HPDE6-E6E7 (cell line): ENCODE measurements at regions not wholly inside any gene's neighbourhood (a gene's known extent, or its start where the extent isn't known, plus 50 kb on each side); places are given as distances from the start of the nearest gene placed in this dataset.
A peak's percentile ranks its signal among the peaks of the same experiment; 100 is the strongest.
"Not testable (repeated sequence)": the region's sequence is repeated elsewhere in the genome, so short reads cannot be mapped to it uniquely, and the experiment has no call there.

Source experiments
- DNase-seq: peaks from one replicate; pipeline ENCODE4 v3.0.0; 2011; ENCODE audit warnings: missing footprints; ENCODE audit errors: extremely low spot score

DNA sequence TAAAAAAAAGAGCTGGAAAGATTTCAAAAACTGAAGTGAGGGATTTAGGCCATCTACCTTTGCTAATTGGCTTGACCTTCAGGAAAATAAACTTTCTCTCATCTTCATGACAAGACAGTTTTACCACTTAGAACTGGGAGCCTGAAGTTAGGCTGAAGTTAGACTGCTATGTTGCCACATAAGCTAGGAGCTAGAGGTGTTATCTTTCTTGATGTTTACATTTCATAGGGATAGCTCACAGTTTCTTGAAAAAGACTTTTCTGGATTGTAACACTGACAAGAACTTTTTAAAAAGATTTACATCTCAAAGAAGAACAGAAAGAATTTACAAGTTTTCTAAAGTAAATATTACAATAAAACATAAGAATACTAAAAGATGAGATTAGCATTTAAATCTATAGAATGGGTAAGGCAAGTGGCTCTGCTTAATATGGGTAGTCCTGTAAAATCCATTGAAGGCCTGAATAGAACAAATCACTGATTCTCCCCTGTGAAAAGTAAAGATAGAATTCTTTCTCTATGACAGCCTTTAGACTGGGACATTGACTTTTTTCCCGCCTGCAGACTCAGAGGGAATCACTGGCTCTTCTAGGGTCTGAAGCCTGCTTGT is 1665.4 kb upstream of the CDH9 start:
- DNase-seq = no peak

DNA sequence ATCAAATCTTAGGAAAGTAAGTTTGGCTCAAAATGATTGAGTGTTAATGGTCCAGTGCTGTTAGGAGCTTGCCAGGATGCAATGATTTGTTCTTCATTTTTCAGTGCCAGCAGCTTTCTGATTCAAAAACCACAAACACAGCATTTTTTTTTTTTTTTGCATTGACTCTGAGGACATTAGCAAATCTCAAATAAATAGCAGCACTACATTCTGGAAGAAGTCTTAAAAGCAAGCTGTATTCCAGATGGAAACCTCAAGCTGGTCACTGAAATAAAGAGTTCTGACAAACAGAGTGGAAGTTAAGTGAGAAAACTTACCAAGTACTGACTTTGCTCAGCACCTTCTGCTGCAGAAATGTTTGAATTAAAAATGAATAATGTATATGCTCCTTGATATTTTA is 1653.1 kb upstream of the CDH9 start:
- no peak for DNase-seq

DNA sequence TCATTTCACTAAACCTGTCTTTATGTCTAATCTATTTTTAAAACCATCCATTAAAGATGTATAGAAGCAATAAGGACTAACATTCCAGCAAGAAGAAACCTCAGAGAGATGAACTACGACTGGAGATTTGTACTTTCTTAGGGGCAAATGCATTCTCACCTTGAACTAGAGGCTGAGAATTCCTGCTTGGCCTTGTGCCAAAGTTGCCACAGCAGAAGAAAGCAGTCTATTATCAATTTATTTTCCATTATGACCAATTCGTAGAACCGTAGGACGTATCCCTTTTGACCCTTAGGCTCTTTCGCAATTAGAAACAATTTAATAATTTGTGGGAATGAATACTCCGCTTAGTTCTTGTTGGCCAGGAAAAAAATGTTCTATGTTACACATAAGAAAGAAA is 1647.4 kb upstream of the CDH9 start:
- DNase-seq = no peak

DNA sequence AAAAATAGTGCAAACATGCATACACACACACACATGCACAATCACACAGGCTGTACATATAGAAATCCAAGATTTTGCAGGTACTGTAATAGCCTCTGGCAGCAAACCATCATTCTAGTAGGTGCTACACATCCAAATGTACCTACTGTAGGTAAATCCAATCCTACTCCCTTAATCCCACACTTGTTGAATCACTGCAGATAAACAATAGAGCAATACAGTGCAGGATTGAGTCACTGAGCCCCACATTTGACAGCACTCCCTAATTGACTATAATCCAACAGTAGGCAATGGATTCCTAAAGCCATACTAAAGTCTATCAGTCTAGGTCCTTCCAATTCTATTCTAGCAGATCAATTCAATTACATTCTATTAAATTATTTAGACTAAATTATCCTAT is 1640.5 kb upstream of the CDH9 start:
- no peak for DNase-seq

DNA sequence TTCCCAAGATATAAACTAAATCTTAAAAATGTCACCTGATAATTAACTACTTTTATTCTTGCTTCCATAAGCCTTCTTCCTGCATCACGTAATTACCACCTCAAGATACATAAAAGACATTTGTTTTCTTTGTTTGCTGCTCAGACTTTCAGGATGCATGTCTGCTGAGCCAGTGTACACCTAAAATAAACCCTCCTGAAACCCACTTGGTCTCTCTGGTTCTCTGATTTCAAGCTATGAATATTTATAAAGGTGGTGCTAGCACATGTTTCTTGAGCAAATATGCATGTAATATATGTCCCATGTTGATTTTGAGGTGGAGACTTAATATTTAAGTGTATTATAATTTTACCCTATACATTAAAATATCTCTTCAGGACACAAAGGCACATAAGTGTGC is 1627.7 kb upstream of the CDH9 start:
- no peak for DNase-seq

DNA sequence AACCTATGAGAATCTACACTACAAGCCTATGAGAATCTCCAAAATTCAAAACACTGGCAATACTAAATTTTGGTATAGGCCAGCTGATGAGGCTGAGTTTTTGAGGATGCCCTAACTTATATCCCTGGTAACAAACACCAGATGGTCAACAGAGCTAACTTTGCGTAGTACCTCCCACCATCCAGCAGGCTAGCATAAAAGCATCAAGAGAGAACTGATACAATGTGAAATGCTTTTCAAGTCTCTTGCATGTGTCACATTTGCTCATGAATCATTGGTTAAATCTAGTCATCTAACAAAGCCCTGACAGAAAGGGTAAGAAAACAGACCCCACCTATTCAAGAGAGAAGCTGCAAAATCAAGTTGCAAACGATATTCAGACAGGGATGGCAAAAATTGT is 1609.7 kb upstream of the CDH9 start:
- DNase-seq = peak; percentile 4

DNA sequence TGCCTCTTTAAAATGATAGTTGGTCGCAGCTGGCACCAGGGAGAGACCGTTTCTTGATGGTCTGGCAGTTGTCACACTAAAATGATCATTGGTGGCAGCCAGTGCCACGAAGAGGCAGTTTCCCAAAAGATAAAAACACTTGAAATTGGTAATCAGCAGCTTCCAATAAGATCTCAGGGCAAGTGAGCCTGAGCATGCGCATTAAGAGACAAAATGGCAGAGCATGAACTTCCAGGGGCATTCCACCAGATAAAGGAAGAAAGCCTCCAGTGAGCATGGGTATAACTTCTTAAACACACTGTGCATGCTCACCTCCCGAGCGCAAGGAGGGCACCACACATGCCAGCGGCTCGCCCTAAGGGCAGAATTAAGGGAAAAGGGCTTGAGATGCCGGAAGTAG is 1594.2 kb upstream of the CDH9 start:
- DNase-seq = no peak

DNA sequence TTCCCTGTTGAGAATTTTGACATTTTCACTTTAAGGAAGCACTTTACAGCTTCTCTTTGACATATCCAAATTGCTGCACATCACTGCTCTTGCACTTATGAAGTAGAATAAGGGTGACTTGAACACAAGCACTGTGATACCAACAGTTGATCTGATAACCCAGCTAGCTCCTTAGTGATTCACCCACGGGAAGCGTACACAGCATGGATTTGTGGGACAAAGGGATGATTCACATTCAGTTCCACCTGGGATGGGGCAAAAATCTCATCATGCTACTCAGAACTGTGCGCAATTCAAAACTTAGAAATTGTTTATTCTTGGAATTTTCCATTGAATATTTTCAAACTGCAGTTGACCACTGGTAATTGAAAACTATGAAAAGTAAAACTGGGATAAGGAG is 1565.5 kb upstream of the CDH9 start:
- DNase-seq = peak; percentile 9

DNA sequence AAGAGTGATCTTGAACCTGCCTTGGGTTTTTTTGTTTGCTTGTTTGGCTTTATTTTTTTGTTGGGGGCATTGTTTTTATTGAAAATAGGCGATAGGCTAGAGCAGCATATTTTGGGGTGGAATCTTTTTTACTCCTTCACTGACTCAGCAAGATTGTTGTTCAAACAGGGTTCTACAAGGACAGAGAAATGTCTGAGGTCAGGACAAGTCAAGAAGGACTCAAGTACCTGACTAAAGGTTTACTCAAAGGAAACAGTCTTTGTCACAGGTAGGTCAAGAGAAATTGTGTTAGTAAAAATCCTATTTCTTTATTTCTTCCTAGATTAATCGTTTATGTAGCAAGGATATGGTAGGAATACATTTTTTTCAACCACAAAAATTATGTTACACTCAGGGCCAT is 1564.0 kb upstream of the CDH9 start:
- no peak for DNase-seq

DNA sequence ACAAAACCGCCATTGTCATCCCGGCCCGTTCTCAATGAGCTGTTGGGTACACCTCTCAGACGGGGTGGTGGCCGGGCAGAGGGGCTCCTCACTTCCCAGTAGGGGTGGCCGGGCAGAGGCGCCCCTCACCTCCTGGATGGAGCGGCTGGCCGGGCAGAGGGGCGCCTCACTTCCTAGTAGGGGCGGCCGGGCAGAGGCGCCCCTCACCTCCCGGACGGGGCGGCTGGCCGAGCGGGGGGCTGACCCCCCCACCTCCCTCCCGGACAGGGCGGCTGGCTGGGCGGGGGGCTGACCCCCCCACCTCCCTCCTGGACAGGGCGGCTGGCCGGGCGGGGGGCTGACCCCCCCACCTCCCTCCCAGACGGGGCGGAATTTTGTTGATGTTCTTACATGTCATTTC is 1558.3 kb upstream of the CDH9 start:
- not testable (repeated sequence) for DNase-seq

DNA sequence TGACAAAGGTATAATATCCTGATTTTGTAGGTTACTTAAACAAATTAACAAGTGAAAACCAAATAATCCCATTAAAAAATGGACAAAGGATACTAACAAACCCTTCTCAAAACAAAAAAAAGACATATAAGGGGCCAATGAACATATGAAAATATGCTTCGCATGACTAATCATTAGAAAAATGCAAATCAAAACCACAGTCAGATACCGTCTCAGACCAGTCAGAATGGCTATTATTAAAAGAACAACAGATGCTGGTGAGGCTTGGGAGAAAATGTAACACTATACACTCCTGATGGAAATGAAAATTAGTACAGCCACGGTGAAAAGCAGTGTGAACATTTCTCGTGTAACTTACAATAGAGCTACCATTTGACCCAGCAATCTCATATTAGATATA is 1542.2 kb upstream of the CDH9 start:
- no peak for DNase-seq

DNA sequence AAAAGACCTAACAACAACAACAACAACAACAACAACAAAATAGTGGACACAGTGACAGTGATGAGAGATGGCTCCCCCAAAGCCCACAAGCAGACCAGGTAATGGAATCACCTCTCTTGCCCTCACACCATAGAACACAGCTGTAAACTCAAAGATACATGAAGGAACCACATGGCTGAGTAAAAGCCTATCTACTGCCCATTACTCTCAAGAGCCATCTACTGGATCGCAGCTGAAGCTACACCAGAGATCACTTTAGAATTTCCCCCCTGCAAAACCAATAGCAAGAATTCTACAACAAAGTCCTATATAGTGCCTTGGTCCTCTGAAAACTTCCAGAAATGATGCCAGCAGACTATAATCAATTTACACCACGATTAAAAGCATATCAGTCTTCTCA is 1537.6 kb upstream of the CDH9 start:
- peak; percentile 6 for DNase-seq

DNA sequence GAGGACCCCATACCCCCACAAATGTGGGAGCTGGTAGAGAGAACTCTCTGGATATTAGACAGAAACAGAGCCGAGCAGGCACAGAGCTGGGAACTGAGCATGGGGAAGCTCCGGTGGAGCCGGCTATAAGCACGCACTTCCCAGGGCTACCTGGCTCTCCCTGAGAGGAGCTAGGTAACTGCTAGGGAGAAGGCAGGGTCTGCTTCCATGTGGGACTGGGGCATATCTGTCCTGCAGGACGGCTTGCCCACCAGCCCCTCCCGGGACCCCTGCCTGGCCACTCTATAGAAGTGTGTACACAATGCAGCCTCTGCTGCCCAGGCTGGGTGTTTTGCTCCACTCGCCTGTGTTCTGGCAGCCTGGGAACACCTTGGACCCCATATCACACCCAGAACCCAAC is 1537.0 kb upstream of the CDH9 start:
- DNase-seq = no peak

DNA sequence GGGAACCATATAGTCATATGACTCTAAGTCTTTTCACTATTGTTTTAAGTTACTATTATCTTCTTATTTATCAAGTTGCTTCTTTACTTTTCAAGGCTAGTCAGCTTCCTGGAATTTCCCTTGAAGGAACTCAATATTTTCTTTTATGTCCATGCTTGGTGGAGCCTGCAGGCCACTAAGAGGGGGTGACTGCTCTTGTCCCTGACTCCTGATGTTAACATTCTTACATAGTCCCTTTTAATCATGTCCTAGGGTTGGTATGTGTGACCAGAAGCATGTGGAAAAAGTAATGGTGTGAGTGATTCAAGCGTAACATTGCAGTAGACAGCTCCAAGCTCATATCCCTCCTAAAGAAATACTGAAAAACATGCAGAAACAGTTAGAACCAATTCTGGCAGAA is 1536.2 kb upstream of the CDH9 start:
- no peak for DNase-seq

DNA sequence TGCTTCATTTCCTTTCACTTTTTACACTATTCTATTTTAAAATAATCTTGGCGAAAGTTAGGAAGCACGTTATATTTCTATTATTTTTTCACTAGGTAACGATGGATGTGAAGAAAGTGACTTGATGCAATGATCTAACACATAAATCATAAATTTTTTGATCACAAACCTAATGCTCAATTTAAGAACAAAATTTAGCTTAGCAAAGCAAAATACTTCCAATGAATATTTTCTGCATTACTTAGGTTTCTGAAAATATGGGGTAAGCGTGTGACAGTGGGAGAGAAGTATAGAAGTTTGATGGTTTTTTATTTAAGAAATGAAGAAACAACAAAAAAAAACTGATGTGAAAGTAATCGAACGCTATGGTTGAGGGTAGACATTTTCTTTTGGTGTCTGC is 1528.7 kb upstream of the CDH9 start:
- no peak for DNase-seq

DNA sequence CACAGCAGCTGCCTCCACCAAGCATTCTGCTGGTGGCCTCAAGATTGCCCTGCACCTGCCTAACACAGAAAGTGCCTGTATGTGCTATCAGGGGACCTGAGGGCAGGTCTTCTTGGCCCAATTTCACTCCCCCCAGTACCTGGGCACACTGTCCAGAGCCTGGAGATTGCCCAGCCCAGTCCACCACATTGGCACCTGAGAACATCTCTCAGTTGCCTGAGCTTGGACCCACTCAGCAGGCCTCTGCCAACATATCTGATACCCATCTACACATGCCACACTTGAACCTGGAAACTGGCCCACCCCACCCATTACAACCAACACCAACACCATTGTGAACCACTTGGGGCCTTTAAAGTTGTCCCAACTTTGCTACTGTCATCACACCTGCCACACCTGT is 1523.1 kb upstream of the CDH9 start:
- DNase-seq = no peak

DNA sequence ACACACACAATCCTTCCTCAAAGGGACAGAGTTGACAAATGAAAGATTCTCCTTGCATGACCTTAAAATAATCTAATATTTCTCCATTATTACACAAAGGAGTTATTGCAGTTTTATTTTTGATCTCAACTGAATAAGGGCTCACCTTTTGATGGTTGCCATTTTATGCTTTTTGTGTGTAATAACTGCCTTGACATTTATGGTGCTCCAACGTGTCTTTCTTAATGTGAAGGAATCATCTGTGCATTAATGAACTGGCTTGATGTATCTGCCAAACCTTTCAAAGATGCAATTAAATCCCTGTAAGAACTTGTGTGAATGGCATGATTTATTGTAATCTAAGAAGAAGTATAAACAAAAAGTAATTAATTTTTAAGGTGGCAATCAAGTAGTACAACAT is 1519.8 kb upstream of the CDH9 start:
- DNase-seq = no peak

DNA sequence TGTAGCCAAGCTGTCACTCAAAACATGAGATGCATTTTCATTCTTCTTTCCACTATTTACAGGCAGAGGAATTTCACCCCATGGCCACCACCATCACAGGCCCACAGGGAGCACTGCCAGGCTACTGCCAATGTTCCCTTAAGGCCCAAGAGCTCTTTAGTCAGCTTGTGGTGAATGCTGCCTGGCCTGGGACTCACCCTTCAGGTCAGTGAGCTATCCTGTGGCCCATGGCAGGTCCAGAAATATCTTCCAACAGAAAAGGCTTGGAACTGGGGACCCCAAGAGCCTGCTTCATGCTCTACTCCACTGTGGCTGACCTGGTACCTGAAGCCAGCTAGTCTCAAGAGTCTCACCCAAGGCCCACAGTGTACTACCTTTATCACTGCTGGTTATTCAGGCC is 1518.7 kb upstream of the CDH9 start:
- no peak for DNase-seq

DNA sequence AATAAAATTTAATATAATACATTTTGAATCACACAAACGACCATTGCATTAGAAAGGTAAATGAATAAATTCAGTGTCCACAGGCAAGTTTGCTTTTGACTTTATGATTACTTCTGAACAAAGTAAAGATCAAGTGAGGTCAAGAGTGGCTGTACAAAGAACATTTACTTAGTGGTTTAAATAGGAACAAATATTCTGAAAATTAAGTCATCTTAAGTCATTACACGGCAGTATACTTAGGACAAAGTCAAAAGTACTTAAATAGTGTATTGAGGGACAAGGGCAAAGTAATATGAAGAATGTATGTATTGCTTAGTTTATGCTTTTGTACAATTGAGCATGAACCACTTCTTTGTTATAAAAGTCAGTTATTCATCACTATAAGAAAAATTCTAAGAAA is 1511.2 kb upstream of the CDH9 start:
- no peak for DNase-seq

DNA sequence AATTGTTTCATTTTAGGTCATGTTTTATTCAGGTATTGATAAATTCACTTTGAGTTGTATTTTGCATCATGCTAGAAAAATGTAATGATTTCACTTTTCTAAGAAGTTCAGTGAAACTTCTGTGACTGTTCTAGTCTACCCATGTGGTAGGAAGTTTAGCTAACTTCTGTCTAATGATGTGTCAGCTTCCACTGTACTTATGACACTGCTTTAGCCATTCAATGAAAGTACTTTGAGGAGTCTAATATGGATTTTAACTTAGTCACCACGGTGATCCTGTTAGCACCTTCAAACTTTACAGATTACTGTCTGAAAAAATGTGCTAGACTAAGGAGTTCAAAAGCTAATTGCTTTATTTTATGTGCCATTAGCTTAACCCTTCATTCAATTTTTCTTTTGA is 1510.5 kb upstream of the CDH9 start:
- no peak for DNase-seq

DNA sequence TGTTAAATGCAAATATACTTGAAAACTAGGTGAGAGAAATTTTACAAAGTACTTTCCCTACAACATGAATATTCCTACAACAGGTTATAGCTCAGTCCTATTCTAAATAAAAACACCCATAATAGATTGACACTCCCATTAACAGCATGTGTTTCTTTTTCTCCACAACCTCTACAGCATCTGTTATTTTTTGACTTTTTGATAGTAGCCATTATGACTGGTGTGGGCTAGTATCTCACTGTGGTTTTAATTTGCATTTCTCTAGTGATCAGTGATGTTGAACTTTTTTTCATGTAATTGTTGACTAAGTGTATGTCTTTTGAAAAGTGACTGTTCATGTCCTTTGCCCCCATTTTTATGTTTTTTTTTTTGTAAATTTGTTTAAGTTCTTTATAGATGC is 1506.1 kb upstream of the CDH9 start:
- no peak for DNase-seq

DNA sequence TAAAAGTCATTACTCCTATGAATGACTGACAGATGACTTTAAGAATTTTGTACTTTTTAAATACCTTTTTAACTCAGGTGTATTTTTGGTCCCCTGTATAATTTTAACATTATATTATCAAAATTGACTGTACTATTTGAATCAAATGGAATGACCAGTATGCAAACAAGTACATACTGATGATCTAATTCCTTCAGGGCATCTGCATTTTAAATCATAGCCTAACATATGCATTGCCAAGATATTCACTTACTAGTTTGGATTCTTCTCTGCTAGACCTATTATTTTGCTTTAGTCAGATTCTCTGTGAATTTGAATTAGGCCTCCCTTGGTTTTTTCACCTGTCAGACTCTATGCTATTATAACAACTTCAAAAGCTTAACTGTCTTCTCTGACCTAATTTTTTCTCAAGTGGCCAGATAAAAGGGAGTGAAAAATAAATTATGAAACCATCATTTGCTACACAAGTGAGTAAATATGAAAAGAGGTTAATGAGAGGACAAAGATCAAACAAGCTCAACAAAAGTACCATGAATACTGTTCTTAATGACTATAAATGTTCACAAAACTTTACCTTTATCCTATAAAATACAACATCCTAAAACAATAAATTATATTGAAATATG is 1505.2 kb upstream of the CDH9 start:
- DNase-seq = no peak

DNA sequence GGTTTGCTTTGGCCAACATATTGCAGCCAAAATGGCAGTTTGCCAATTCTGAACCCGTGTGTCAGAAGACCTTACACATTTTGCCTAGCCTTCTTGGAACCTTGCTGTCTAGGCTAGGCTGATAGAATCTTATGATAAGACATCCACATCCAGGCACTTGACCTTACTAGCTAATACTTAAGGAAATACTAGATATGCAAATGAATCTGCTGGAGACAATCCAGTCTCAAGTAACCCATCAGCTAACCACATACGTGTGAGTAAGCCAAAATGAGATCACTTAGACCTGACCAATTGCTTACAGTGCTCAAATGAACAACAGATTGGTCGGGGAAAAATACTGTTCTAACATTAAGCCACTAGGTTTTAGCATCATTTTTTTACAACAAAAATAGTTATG is 1504.6 kb upstream of the CDH9 start:
- peak; percentile 16 for DNase-seq
